Osteocyte (in vitro differentiated cells): ENCODE measurements at regions not wholly inside any gene's neighbourhood (a gene's known extent, or its start where the extent isn't known, plus 50 kb on each side); places are given as distances from the start of the nearest gene placed in this dataset.

ENCODE experiments used
- DNase-seq: peaks from one replicate; pipeline ENCODE4 v3.0.0; 2021; ENCODE audit warnings: mixed read lengths; ENCODE audit not compliant: unreplicated experiment; ENCODE audit errors: extremely low spot score
- H3K27ac Mint-ChIP-seq: one replicate; pipeline ENCODE4 v1.8.0; 2021; ENCODE audit warnings: mild to moderate bottlenecking, mixed read lengths; ENCODE audit not compliant: unreplicated experiment
- H3K27me3 Mint-ChIP-seq: one replicate; pipeline ENCODE4 v1.8.0; 2021; ENCODE audit warnings: mixed read lengths; ENCODE audit not compliant: unreplicated experiment
- H3K36me3 Mint-ChIP-seq: one replicate; pipeline ENCODE4 v1.8.0; 2021; ENCODE audit warnings: mixed read lengths; ENCODE audit not compliant: unreplicated experiment
- H3K4me1 Mint-ChIP-seq: one replicate; pipeline ENCODE4 v1.8.0; 2021; ENCODE audit warnings: mixed read lengths; ENCODE audit not compliant: unreplicated experiment
- H3K4me3 Mint-ChIP-seq: one replicate; pipeline ENCODE4 v1.8.0; 2021; ENCODE audit warnings: mild to moderate bottlenecking, moderate library complexity, mixed read lengths; ENCODE audit not compliant: unreplicated experiment
- H3K9me3 Mint-ChIP-seq: one replicate; pipeline ENCODE4 v1.8.0; 2021; ENCODE audit warnings: mixed read lengths; ENCODE audit not compliant: unreplicated experiment
- CTCF ChIP-seq: fragments of 200-600 bp; sonication (generic); IDR thresholded peaks from 2 replicates; pipeline ENCODE4 v1.5.0; 2021; ENCODE audit warnings: antibody characterized with exemption, mild to moderate bottlenecking, moderate library complexity

- Mint-ChIP-seq H3K36me3 (no peaks in the 10 kb centered on the region), H3K4me3 (no peak overlapping the region), H3K4me1 (no peaks in the 10 kb centered on the region), H3K9me3 (peaks cover 43% of the 10 kb centered on the region), H3K27ac (no peak overlapping the region), H3K27me3 (no peaks in the 10 kb centered on the region)
- no peak for TF ChIP-seq CTCF
- no peak for DNase-seq
Measured at GRCh38 chr10:111488668-111489067, 411.8 kb downstream of the ADRA2A start.

GRCh38 chr10:111491154-111491553 is 414.3 kb downstream of the ADRA2A start:
- no peak for TF ChIP-seq CTCF
- H3K4me1 Mint-ChIP-seq: no peaks in the 10 kb centered on the region
- no peak overlapping the region for H3K4me3 Mint-ChIP-seq
- no peaks in the 10 kb centered on the region for H3K27me3 Mint-ChIP-seq
- no peak for DNase-seq
- no peak overlapping the region for H3K27ac Mint-ChIP-seq
- peaks cover 41% of the 10 kb centered on the region for H3K9me3 Mint-ChIP-seq
- H3K36me3 Mint-ChIP-seq: no peaks in the 10 kb centered on the region

GRCh38 chr10:111493024-111493625 is 416.3 kb downstream of the ADRA2A start:
- TF ChIP-seq CTCF: no peak
- Mint-ChIP-seq H3K27me3 (no peaks in the 10 kb centered on the region), H3K4me3 (no peak overlapping the region), H3K9me3 (peaks cover 33% of the 10 kb centered on the region), H3K27ac (no peak overlapping the region), H3K4me1 (no peaks in the 10 kb centered on the region), H3K36me3 (no peaks in the 10 kb centered on the region)
- DNase-seq: no peak

GRCh38 chr10:111498560-111498959 is 421.7 kb downstream of the ADRA2A start:
- no peak overlapping the region for H3K4me3 Mint-ChIP-seq
- peaks cover 7% of the 10 kb centered on the region for H3K9me3 Mint-ChIP-seq
- TF ChIP-seq CTCF: no peak
- H3K27ac Mint-ChIP-seq: no peak overlapping the region
- no peaks in the 10 kb centered on the region for H3K27me3 Mint-ChIP-seq
- no peaks in the 10 kb centered on the region for H3K36me3 Mint-ChIP-seq
- H3K4me1 Mint-ChIP-seq: no peaks in the 10 kb centered on the region
- no peak for DNase-seq

GRCh38 chr10:111504376-111504775 is 427.5 kb downstream of the ADRA2A start:
- peaks cover 7% of the 10 kb centered on the region for H3K9me3 Mint-ChIP-seq

More at GRCh38 chr10:111504376-111504775, 427.5 kb downstream of the ADRA2A start:
- Mint-ChIP-seq H3K27me3 (no peaks in the 10 kb centered on the region), H3K4me1 (no peaks in the 10 kb centered on the region), H3K36me3 (no peaks in the 10 kb centered on the region), H3K4me3 (no peak overlapping the region), H3K27ac (no peak overlapping the region)
- no peak for TF ChIP-seq CTCF
- no peak for DNase-seq
